Nephron (organoid): ENCODE measurements at regions not wholly inside any gene's neighbourhood (a gene's known extent, or its start where the extent isn't known, plus 50 kb on each side); places are given as distances from the start of the nearest gene placed in this dataset.

Source experiments
- H3K27ac Mint-ChIP-seq, 3 experiments: 2 replicates each; pipeline ENCODE4 v1.8.0; 2020; ENCODE audit warnings: mixed read lengths in 3 of 3, mild to moderate bottlenecking in 2 of 3, moderate library complexity in 1 of 3
- H3K27me3 Mint-ChIP-seq: 2 replicates; pipeline ENCODE4 v1.8.0; 2021; ENCODE audit warnings: low read depth, mild to moderate bottlenecking, moderate library complexity, mixed read lengths
- H3K36me3 Mint-ChIP-seq: 2 replicates; pipeline ENCODE4 v1.8.0; 2020; ENCODE audit warnings: low read depth, mixed read lengths
- H3K4me1 Mint-ChIP-seq: 2 replicates; pipeline ENCODE4 v1.8.0; 2020; ENCODE audit warnings: mixed read lengths
- H3K4me3 Mint-ChIP-seq, 3 experiments: 2 replicates each; pipeline ENCODE4 v1.8.0; 2020; ENCODE audit warnings: mild to moderate bottlenecking in 3 of 3, mixed read lengths in 3 of 3, moderate library complexity in 2 of 3
- H3K9me3 Mint-ChIP-seq: 2 replicates; pipeline ENCODE4 v1.8.0; 2020; ENCODE audit warnings: mixed read lengths
- TF ChIP-seq, protein P1 (sequence below), 3 experiments: fragments of 200-600 bp; sonication (generic); IDR thresholded peaks; one replicate each; pipeline ENCODE4 v1.5.0; 2021; ENCODE audit warnings: antibody characterized with exemption in 3 of 3; ENCODE audit not compliant: unreplicated experiment in 3 of 3

DNA sequence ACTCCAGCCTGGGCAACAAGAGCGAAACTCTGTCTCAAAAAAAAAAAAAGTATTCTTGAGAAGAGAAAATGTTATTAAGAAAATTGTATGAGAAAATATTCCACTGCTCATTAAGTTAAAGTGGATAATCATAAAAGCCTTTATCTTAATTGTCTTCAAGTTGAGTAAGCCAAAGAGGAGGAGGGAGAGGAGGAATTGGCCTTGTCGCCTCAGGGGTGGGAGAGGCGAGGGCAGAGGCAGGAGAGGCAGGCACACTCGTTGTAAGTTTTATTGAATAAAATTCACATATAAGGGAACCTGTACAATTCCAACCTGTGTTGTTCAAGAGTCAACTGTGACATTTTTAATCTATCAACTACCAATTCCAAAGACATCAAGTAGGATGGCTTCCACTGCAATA is 820.3 kb downstream of the USP25 start:
- no peaks in the 10 kb centered on the region for H3K9me3 Mint-ChIP-seq

DNA sequence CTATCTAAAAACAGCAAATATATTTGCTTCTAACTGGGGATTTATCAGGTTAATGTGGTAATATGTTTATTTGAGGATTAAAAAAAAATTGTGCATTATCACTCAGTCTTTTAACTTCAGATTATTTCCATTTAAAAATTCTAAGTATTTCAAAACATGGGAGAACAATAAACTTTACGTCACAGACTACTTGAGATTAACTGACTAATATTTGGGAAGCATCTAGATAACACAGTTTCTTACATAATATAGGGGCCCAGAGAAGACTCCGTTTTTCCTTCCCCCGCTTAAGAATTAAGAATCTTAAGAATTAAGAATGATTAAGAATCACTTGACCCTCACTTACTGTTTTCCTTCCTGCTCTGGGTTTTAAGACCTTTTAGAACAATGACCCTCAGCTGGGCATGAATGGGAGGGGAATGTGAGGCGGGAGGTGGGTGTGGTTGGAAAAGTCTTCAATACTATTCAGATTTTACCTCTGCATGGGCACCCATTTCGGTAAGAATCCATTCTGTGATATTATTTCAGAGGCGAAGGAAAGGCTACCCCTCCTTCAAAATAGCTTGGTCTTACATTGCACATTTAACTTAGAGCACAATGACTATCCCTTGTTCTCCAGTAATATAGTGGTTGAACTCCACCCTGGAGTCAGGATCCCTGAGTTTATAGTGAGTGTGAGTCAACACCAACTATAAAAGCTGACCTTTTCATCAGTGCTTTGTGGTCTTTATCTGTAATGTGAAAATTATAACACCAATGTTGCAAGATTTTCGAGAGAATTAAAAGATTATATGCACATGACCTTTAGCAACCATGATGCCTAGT is 821.3 kb downstream of the USP25 start:
- no peak overlapping the region for H3K4me3 Mint-ChIP-seq
- H3K4me1 Mint-ChIP-seq: peaks cover 7% of the 10 kb centered on the region
- peaks cover 17% of the 10 kb centered on the region for H3K36me3 Mint-ChIP-seq
- TF ChIP-seq, protein P1, sequence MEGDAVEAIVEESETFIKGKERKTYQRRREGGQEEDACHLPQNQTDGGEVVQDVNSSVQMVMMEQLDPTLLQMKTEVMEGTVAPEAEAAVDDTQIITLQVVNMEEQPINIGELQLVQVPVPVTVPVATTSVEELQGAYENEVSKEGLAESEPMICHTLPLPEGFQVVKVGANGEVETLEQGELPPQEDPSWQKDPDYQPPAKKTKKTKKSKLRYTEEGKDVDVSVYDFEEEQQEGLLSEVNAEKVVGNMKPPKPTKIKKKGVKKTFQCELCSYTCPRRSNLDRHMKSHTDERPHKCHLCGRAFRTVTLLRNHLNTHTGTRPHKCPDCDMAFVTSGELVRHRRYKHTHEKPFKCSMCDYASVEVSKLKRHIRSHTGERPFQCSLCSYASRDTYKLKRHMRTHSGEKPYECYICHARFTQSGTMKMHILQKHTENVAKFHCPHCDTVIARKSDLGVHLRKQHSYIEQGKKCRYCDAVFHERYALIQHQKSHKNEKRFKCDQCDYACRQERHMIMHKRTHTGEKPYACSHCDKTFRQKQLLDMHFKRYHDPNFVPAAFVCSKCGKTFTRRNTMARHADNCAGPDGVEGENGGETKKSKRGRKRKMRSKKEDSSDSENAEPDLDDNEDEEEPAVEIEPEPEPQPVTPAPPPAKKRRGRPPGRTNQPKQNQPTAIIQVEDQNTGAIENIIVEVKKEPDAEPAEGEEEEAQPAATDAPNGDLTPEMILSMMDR (IDR thresholded peaks at IDR 0.05; ENCODE audit: unreplicated experiment in 3 of 3): no peak
- H3K27ac Mint-ChIP-seq: peak overlapping the region in 2 of 3 experiments; percentile 38 to 54
- no peaks in the 10 kb centered on the region for H3K9me3 Mint-ChIP-seq
- no peaks in the 10 kb centered on the region for H3K27me3 Mint-ChIP-seq

More for the DNA sequence above, 820.3 kb downstream of the USP25 start:
- Mint-ChIP-seq H3K4me3 (no peak overlapping the region), H3K36me3 (peaks cover 21% of the 10 kb centered on the region), H3K4me1 (peaks cover 7% of the 10 kb centered on the region), H3K27me3 (no peaks in the 10 kb centered on the region), H3K27ac (peak overlapping the region; percentile 26 to 54 (median 38))
- TF ChIP-seq, protein P1 (IDR thresholded peaks at IDR 0.05; ENCODE audit: unreplicated experiment in 3 of 3): no peak

DNA sequence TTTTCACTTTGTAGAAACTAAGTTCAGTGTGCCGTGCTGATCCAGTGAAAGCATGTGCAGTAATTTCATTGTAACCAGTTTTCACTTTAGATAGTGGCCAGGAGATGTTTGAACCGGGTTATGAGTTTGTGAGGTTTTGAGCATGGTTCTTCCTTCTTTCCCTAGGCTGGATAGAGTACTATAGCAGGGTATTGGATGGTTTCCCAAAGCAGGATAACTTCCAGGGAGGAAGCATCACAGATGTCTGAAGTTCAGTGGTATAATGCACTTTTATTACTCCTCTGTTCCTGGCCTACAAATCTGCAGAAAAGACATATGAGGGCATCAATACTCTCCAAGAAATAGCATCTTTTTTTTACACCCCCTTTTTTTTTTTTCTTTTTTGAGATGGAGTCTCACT is 823.1 kb downstream of the USP25 start:
- Mint-ChIP-seq H3K36me3 (peaks cover 29% of the 10 kb centered on the region), H3K4me3 (no peak overlapping the region), H3K27ac (peak overlapping the region in 1 of 3 experiments; percentile 67), H3K9me3 (no peaks in the 10 kb centered on the region), H3K27me3 (no peaks in the 10 kb centered on the region), H3K4me1 (peaks cover 13% of the 10 kb centered on the region)
- TF ChIP-seq, protein P1 (IDR thresholded peaks at IDR 0.05; ENCODE audit: unreplicated experiment in 3 of 3): no peak

DNA sequence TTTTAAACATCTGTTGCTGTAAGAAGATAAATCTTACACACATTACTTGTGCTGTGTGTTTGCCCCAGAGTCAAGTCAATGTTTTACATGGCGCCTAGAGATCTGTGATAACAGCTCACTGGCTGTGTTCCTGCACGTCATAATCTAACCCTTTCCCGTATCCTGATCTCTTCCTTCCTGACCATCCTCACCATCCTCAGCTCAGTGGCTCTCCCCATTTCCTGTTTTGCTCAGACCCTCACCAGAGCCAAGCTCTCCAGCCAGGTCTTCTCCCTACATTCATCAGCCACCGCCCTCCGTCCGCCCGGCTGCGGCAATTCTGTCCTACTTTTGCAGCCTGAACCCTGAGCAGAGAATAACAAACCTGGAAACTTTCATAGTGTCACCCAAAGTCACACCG is 824.7 kb downstream of the USP25 start:
- peaks cover 16% of the 10 kb centered on the region for H3K4me1 Mint-ChIP-seq
- H3K36me3 Mint-ChIP-seq: peaks cover 35% of the 10 kb centered on the region
- no peaks in the 10 kb centered on the region for H3K27me3 Mint-ChIP-seq
- H3K4me3 Mint-ChIP-seq: peak overlapping the region in 1 of 3 experiments; percentile 3
- TF ChIP-seq, protein P1 (IDR thresholded peaks at IDR 0.05; ENCODE audit: unreplicated experiment in 3 of 3): no peak
- H3K27ac Mint-ChIP-seq: peak overlapping the region; percentile 47 to 81 (median 80)
- no peaks in the 10 kb centered on the region for H3K9me3 Mint-ChIP-seq

DNA sequence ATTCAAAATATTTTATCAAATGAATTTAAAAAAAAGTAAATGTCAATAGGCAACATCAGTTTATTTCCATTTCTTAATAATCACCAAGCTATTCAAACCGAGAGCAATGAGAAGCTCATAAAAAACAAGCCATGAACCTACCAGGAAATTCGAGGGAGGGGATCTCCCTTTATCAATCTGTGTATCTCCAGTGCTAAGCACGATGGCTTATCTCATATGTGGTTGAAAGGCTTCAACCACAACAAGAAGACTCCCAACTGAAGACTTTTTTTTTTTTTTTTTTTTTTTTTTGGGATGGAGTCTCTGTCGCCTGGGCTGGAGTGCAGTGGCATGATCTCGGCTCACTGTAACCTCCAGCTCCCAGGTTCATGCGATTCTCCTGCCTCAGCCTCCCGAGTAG is 833.3 kb downstream of the USP25 start:
- Mint-ChIP-seq H3K27me3 (no peaks in the 10 kb centered on the region), H3K9me3 (no peaks in the 10 kb centered on the region), H3K27ac (peak overlapping the region in 2 of 3 experiments; percentile 86 to 93), H3K4me3 (no peak overlapping the region), H3K36me3 (peaks cover 21% of the 10 kb centered on the region), H3K4me1 (peaks cover 34% of the 10 kb centered on the region)
- TF ChIP-seq, protein P1 (IDR thresholded peaks at IDR 0.05; ENCODE audit: unreplicated experiment in 3 of 3): no peak

DNA sequence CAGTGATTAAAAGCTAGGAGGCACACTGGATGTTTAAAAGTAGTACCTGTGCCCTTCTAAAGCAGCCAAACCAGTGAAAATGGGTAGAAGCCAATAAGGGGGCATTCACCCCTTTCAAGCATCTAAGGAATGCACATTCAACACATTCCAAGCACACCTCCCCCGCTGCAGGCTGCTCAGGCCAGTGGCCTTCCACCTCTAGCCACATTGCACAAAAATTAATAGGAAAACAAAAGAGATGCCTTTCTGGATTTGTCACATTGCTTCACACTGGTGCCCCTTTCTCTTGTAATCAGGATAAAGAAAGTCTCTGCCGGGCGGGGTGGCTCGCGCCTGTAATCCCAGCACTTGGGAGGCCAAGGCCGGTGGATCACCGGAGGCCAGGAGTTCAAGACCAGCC is 834.0 kb downstream of the USP25 start:
- TF ChIP-seq, protein P1 (IDR thresholded peaks at IDR 0.05; ENCODE audit: unreplicated experiment in 3 of 3): no peak
- no peak overlapping the region for H3K4me3 Mint-ChIP-seq
- H3K36me3 Mint-ChIP-seq: peaks cover 20% of the 10 kb centered on the region
- H3K4me1 Mint-ChIP-seq: peaks cover 34% of the 10 kb centered on the region
- peak overlapping the region; percentile 86 to 93 (median 88) for H3K27ac Mint-ChIP-seq
- H3K9me3 Mint-ChIP-seq: no peaks in the 10 kb centered on the region
- no peaks in the 10 kb centered on the region for H3K27me3 Mint-ChIP-seq
